ENCODE measurements at regions not wholly inside any gene's neighbourhood (a gene's known extent, or its start where the extent isn't known, plus 50 kb on each side); places are given as distances from the start of the nearest gene placed in this dataset.

GRCh38 chr20:54382419-54382818, 93.0 kb upstream of the DOK5 start:
- H3K9me3 ChIP-seq = no peaks in the 10 kb centered on the region
- no peaks in the 10 kb centered on the region for H3K4me1 ChIP-seq
- 20 to 27% (median 25%) methylated on average over 3 of the region's 3 CpGs for WGBS, 3 donors
- no peak for TF ChIP-seq CTCF (IDR thresholded peaks at IDR 0.05)
- H3K27ac ChIP-seq = no peak overlapping the region
- no peak overlapping the region for H3K4me3 ChIP-seq
- H3K36me3 ChIP-seq (ENCODE audit: insufficient read depth in 1 of 2, low read depth in 1 of 2) = no peaks in the 10 kb centered on the region
- no peak for DNase-seq
- ATAC-seq = no peak
- H3K27me3 ChIP-seq (ENCODE audit: insufficient read depth in 3 of 3, low read length in 2 of 3) = no peaks in the 10 kb centered on the region
- intact Hi-C loops (cut with DNase I) = no loop called here

DNA sequence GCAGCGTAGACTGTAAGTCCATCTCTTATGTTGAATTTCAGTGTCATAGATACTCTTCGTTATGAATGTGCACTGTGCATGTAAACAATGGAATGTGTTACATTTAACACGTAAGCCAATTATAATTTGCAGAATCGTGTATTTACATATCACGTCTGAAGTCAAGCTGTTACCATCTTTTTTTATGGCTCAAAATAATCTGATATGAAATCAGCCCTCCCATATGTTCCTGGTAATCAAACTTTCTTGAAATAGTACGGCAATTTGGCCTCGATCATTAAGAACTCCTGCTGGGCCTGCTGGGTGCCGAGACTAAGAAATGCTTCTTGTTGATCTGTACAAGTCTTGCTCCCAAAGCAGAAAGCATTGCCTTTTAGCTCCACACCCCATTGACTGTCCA, 89.6 kb upstream of the DOK5 start:
- TF ChIP-seq CTCF (IDR thresholded peaks at IDR 0.05) = no peak
- H3K4me3 ChIP-seq = no peak overlapping the region
- H3K36me3 ChIP-seq (ENCODE audit: insufficient read depth in 1 of 2, low read depth in 1 of 2) = no peaks in the 10 kb centered on the region
- no peaks in the 10 kb centered on the region for H3K9me3 ChIP-seq
- intact Hi-C loops (cut with DNase I) = no loop called here
- H3K27ac ChIP-seq = no peak overlapping the region
- ATAC-seq (no peak), DNase-seq (no peak)
- WGBS, 3 donors = 85 to 88% (median 88%) methylated on average over 8 of the region's 8 CpGs
- H3K4me1 ChIP-seq = no peaks in the 10 kb centered on the region
- H3K27me3 ChIP-seq (ENCODE audit: insufficient read depth in 3 of 3, low read length in 2 of 3) = no peaks in the 10 kb centered on the region

GRCh38 chr20:54389596-54390280, 85.7 kb upstream of the DOK5 start:
- Histone ChIP-seq H3K27ac (no peak overlapping the region), H3K27me3 (ENCODE audit: insufficient read depth in 3 of 3, low read length in 2 of 3) (no peaks in the 10 kb centered on the region), H3K4me1 (no peaks in the 10 kb centered on the region), H3K4me3 (no peak overlapping the region), H3K36me3 (ENCODE audit: insufficient read depth in 1 of 2, low read depth in 1 of 2) (no peaks in the 10 kb centered on the region), H3K9me3 (peaks cover 8% of the 10 kb centered on the region)
- no peak for TF ChIP-seq CTCF (IDR thresholded peaks at IDR 0.05)
- WGBS, 3 donors = 31 to 34% (median 32%) methylated on average over 9 of the region's 9 CpGs
- ATAC-seq = no peak
- no peak for DNase-seq
- intact Hi-C loops (cut with DNase I) = no loop called here

DNA sequence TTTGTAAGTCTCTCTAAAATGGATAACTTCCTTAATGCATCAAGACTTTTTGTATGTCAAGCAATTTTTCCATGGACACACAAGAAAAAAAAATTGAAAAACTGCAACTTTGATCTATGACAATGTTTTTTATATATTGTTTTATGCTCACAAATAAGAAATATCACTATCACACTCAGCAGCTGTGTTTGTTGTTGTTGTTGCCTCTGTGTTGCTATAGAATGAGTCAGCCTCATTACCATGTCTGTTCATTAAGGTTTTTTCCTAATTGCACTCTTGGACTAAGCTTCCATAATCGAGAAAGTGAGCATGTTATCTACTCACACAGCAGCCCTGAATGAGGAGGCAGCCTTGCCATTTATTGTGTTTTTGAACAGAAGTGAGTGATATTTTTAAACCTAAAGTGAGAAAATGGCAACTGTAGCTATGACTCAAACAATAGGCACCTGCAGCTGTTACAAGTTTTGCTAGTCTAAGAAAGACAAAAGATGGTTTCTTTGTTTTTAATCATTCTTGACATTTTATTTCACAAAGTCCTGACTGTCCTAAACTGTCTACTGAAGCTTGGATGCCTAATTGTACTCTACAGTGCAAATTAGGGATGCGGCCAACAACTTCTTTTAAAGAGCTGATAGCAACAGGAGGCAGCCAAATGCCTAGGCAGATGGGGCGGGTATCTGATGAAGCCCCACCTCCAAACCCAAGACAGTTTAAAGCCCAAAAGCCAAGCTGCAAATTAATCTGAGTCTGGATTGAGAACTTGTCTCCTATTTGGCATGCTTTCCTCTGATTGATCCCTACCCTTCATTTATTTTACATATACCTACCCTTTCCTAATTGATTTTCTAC, 77.9 kb upstream of the DOK5 start:
- TF ChIP-seq CTCF (IDR thresholded peaks at IDR 0.05) = no peak
- H3K27ac ChIP-seq = no peak overlapping the region
- H3K9me3 ChIP-seq = peaks cover 4% of the 10 kb centered on the region
- DNase-seq (no peak), ATAC-seq (no peak)
- H3K4me1 ChIP-seq = no peaks in the 10 kb centered on the region
- no peaks in the 10 kb centered on the region for H3K27me3 ChIP-seq (ENCODE audit: insufficient read depth in 3 of 3, low read length in 2 of 3)
- no peak overlapping the region for H3K4me3 ChIP-seq
- no peaks in the 10 kb centered on the region for H3K36me3 ChIP-seq (ENCODE audit: insufficient read depth in 1 of 2, low read depth in 1 of 2)
- 43 to 64% (median 43%) methylated on average over 3 of the region's 3 CpGs for WGBS, 3 donors
- intact Hi-C loops (cut with DNase I) = no loop called here

Measured in psoas muscle (tissue), 7 donors.